WTC11 (cell line): ENCODE measurements at regions not wholly inside any gene's neighbourhood (a gene's known extent, or its start where the extent isn't known, plus 50 kb on each side); places are given as distances from the start of the nearest gene placed in this dataset.

Experiments used
- ELF4 ChIP-seq: sonication (generic); formaldehyde crosslinking; IDR thresholded peaks from 2 replicates; pipeline ENCODE4 v1.8.1; 2022; ENCODE audit warnings: low read depth, mild to moderate bottlenecking, moderate library complexity, missing genetic modification reagents
- FOXP4 ChIP-seq: sonication (generic); formaldehyde crosslinking; IDR thresholded peaks from 2 replicates; pipeline ENCODE4 v1.8.0; 2022; ENCODE audit warnings: mild to moderate bottlenecking, missing genetic modification reagents
- SMAD3 ChIP-seq: sonication (generic); formaldehyde crosslinking; IDR thresholded peaks from 2 replicates; pipeline ENCODE4 v1.8.0; 2022; ENCODE audit warnings: missing genetic modification reagents, mild to moderate bottlenecking, borderline replicate concordance
- SP1 ChIP-seq: sonication (generic); formaldehyde crosslinking; conservative IDR thresholded peaks from 2 replicates; pipeline ENCODE4 v1.8.1; 2022; ENCODE audit warnings: missing genetic modification reagents
- TCF7 ChIP-seq: sonication (generic); formaldehyde crosslinking; IDR thresholded peaks from 2 replicates; pipeline ENCODE4 v1.8.0; 2022; ENCODE audit warnings: mild to moderate bottlenecking, low read depth, missing genetic modification reagents, moderate library complexity
- USF2 ChIP-seq: sonication (generic); formaldehyde crosslinking; IDR thresholded peaks from 2 replicates; pipeline ENCODE4 v1.8.1; 2023; ENCODE audit warnings: mild to moderate bottlenecking, missing genetic modification reagents, moderate library complexity
- ZNF232 ChIP-seq: sonication (generic); formaldehyde crosslinking; IDR thresholded peaks from 2 replicates; pipeline ENCODE4 v1.8.0; 2022; ENCODE audit warnings: mild to moderate bottlenecking, missing genetic modification reagents
- TF ChIP-seq, protein P1 (sequence below): fragments of 200-600 bp; IDR thresholded peaks from 2 replicates; pipeline ENCODE4 v1.8.0; 2022; ENCODE audit warnings: antibody characterized with exemption
- TF ChIP-seq, protein P2 (sequence below): sonication (generic); formaldehyde crosslinking; IDR thresholded peaks from 2 replicates; pipeline ENCODE4 v1.8.1; 2022; ENCODE audit warnings: mild to moderate bottlenecking, missing genetic modification reagents, moderate library complexity, borderline replicate concordance

DNA sequence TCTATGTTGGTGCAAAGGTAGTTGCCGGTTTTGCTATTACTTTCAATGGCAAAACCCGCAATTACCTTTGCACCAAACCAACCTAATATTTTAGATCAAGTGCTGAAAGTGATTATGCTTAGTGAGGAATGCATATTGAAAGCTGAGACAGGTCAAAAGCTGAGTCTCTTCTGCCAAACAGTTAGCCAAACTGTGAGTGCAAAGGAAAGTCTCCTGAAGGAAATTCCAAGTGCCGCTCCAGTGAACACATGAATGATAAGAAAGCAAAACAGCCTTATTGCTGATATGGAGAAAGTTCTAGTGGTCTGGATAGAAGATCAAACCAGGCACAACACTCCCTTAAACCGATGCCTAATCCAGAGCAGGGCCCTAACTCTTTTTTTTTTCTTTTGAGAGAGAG lies 83.1 kb upstream of the ERRFI1 start:
- no peak for TF ChIP-seq SP1 (CRISPR knock-in tag)
- no peak for TF ChIP-seq ELF4 (CRISPR knock-in tag)
- TF ChIP-seq ZNF232, result no peak
- TF ChIP-seq, protein P1, sequence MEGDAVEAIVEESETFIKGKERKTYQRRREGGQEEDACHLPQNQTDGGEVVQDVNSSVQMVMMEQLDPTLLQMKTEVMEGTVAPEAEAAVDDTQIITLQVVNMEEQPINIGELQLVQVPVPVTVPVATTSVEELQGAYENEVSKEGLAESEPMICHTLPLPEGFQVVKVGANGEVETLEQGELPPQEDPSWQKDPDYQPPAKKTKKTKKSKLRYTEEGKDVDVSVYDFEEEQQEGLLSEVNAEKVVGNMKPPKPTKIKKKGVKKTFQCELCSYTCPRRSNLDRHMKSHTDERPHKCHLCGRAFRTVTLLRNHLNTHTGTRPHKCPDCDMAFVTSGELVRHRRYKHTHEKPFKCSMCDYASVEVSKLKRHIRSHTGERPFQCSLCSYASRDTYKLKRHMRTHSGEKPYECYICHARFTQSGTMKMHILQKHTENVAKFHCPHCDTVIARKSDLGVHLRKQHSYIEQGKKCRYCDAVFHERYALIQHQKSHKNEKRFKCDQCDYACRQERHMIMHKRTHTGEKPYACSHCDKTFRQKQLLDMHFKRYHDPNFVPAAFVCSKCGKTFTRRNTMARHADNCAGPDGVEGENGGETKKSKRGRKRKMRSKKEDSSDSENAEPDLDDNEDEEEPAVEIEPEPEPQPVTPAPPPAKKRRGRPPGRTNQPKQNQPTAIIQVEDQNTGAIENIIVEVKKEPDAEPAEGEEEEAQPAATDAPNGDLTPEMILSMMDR, result no peak
- TF ChIP-seq, protein P2, sequence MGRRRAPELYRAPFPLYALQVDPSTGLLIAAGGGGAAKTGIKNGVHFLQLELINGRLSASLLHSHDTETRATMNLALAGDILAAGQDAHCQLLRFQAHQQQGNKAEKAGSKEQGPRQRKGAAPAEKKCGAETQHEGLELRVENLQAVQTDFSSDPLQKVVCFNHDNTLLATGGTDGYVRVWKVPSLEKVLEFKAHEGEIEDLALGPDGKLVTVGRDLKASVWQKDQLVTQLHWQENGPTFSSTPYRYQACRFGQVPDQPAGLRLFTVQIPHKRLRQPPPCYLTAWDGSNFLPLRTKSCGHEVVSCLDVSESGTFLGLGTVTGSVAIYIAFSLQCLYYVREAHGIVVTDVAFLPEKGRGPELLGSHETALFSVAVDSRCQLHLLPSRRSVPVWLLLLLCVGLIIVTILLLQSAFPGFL (CRISPR knock-in tag), result no peak
- TF ChIP-seq TCF7 (CRISPR knock-in tag), result no peak
- no peak for TF ChIP-seq USF2 (CRISPR knock-in tag)
- TF ChIP-seq FOXP4 (CRISPR knock-in tag), result no peak
- no peak for TF ChIP-seq SMAD3 (CRISPR knock-in tag)
